Liver (tissue), 8 donors: ENCODE measurements at regions not wholly inside any gene's neighbourhood (a gene's known extent, or its start where the extent isn't known, plus 50 kb on each side); places are given as distances from the start of the nearest gene placed in this dataset.

Experiments
- DNase-seq: peaks from one replicate; pipeline ENCODE4 v3.0.0-alpha.2; 2017; ENCODE audit warnings: low spot score
- H3K27ac ChIP-seq, 2 donors: one replicate each; pipeline ENCODE4 v1.7.0; 2013; ENCODE audit warnings: inconsistent platforms in 2 of 2, low read length in 2 of 2, control low read depth in 1 of 2, low read depth in 1 of 2, mild to moderate bottlenecking in 1 of 2
- H3K27me3 ChIP-seq, 4 donors: one replicate each; pipeline versions ENCODE4 v1.6.1 to v1.7.0; 2013; ENCODE audit warnings: low read length in 3 of 4, inconsistent platforms in 1 of 4, mild to moderate bottlenecking in 1 of 4, moderate library complexity in 1 of 4; ENCODE audit not compliant: control insufficient read depth in 4 of 4, insufficient read depth in 4 of 4
- H3K36me3 ChIP-seq, 4 donors: one replicate each; pipeline versions ENCODE4 v1.6.1 to v1.7.0; 2013; ENCODE audit warnings: low read length in 3 of 4, mild to moderate bottlenecking in 3 of 4, low read depth in 1 of 4, moderate library complexity in 1 of 4; ENCODE audit not compliant: control insufficient read depth in 4 of 4, insufficient read depth in 3 of 4
- H3K4me1 ChIP-seq, 4 donors: one replicate each; pipeline versions ENCODE4 v1.6.1 to v1.7.0; 2013; ENCODE audit warnings: low read length in 3 of 4, mild to moderate bottlenecking in 3 of 4, moderate library complexity in 1 of 4; ENCODE audit not compliant: control insufficient read depth in 4 of 4, insufficient read depth in 4 of 4
- H3K4me3 ChIP-seq, 3 donors: one replicate each; pipeline versions ENCODE4 v1.6.1 to v1.7.0; 2013; ENCODE audit warnings: low read length in 3 of 3, control low read depth in 1 of 3, low read depth in 1 of 3, mild to moderate bottlenecking in 1 of 3
- H3K9ac ChIP-seq, 2 donors: one replicate each; pipeline ENCODE4 v1.7.0; 2013; ENCODE audit warnings: low read length in 2 of 2, mild to moderate bottlenecking in 2 of 2, moderate library complexity in 2 of 2, control low read depth in 1 of 2, low read depth in 1 of 2
- H3K9me3 ChIP-seq, 4 donors: one replicate each; pipeline versions ENCODE4 v1.6.1 to v1.7.0; 2013; ENCODE audit warnings: low read length in 3 of 4; ENCODE audit not compliant: control insufficient read depth in 4 of 4
- EGR1 ChIP-seq, 2 donors: IDR thresholded peaks; 2 replicates each; pipeline ENCODE4 v1.6.1; 2016 to 2018; ENCODE audit warnings: antibody characterized with exemption in 2 of 2, low read depth in 2 of 2
- FOXA1 ChIP-seq: IDR thresholded peaks from 2 replicates; pipeline ENCODE4 v1.6.1; 2016; ENCODE audit warnings: antibody characterized with exemption
- FOXA2 ChIP-seq: IDR thresholded peaks from 2 replicates; pipeline ENCODE4 v1.6.1; 2016; ENCODE audit warnings: antibody characterized with exemption
- GABPA ChIP-seq, 2 donors: IDR thresholded peaks in 1 of 2; conservative IDR thresholded peaks in 1 of 2; 2 replicates each; pipeline ENCODE4 v1.6.1; 2016; ENCODE audit warnings: antibody characterized with exemption in 2 of 2, mild to moderate bottlenecking in 1 of 2, moderate library complexity in 1 of 2
- HNF4G ChIP-seq: IDR thresholded peaks from 2 replicates; pipeline ENCODE4 v1.6.1; 2016; ENCODE audit warnings: antibody characterized with exemption
- JUND ChIP-seq, 2 donors: IDR thresholded peaks; 2 replicates each; pipeline ENCODE4 v1.6.1; 2016; ENCODE audit warnings: antibody characterized with exemption in 2 of 2
- NR2F2 ChIP-seq: IDR thresholded peaks from 2 replicates; pipeline ENCODE4 v1.6.1; 2016; ENCODE audit warnings: antibody characterized with exemption
- RAD21 ChIP-seq, 2 donors: IDR thresholded peaks; 2 replicates each; pipeline ENCODE4 v1.6.1; 2016; ENCODE audit warnings: antibody characterized with exemption in 2 of 2, mild to moderate bottlenecking in 2 of 2
- RXRA ChIP-seq, 2 donors: IDR thresholded peaks; 2 replicates each; pipeline ENCODE4 v1.6.1; 2017 to 2018; ENCODE audit warnings: antibody characterized with exemption in 2 of 2, mild to moderate bottlenecking in 1 of 2
- TAF1 ChIP-seq: conservative IDR thresholded peaks from 2 replicates; pipeline ENCODE4 v1.6.1; 2016; ENCODE audit warnings: antibody characterized with exemption, mild to moderate bottlenecking
- YY1 ChIP-seq: IDR thresholded peaks from 2 replicates; pipeline ENCODE4 v1.6.1; 2016; ENCODE audit warnings: antibody characterized with exemption, mild to moderate bottlenecking
- WGBS: extraction: QIAGEN DNeasy Blood & Tissue Kit; methylation state at CpG from one replicate; pipeline ENCODE4 v1.1.7; 2013; 5-methylcytosine and 5-hydroxymethylcytosine counted together
- TF ChIP-seq, protein P1 (sequence below): fragments of 150-350 bp; IDR thresholded peaks from 2 replicates; pipeline ENCODE4 v1.5.1; 2017; ENCODE audit warnings: improper control_type of control experiment, low read depth, low read length; ENCODE audit not compliant: missing input control
- TF ChIP-seq, protein P2 (sequence below): IDR thresholded peaks from 2 replicates; pipeline ENCODE4 v1.6.1; 2016; ENCODE audit warnings: antibody characterized with exemption
- TF ChIP-seq, protein P3 (sequence below): IDR thresholded peaks from 2 replicates; pipeline ENCODE4 v1.6.1; 2016; ENCODE audit warnings: antibody characterized with exemption
- TF ChIP-seq, protein P4 (sequence below): IDR thresholded peaks from 2 replicates; pipeline ENCODE4 v1.6.1; 2016; ENCODE audit warnings: antibody characterized with exemption, mild to moderate bottlenecking
- donor health status: healthy.
- donor health status: healthy.
- donor health status: healthy.
- donor health status: healthy.
- donor health status: healthy.

DNA sequence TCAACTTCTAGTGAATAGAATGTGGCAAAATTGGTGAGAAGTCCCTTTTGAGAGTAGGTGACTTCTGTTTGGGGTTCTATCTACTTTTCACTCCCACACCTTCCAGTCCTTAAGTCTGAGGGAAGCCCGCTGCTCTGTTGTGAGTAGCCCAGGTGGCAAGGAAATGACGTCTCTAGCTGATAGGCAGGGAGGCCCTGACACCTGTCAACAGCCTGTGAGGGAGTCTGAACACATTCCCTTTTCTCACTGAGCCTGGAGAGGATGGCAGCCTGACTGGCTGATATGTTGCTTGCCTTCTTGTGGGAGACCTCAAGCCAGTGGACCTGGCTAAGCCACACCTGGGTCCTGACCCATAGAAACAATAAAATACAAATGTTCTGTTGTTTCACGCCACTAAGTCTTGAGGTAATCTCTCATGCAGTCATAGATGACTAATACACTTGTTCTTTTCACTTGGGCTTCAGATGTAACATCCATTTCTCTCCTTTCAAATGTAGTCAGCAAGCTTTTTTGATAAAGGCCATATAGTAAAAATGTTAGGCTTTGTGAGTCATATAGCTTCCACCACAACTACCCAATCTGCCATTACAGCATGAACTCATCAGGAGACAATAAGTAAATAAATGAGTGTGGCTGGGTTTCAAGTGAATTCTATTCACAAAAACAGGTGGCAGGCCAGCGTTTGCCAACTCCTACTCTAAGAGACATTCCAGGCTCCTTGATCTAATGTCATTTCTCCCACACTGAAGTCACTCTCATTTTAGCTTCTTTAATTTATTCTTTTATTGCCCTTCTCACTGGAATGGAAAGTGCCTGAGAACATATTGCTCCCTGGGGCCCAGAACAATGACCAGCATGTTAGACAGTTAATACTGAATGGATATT lies 265.1 kb upstream of the MAD2L1 start:
- no peak for DNase-seq
- Histone ChIP-seq H3K27me3 (no peaks in the 10 kb centered on the region), H3K36me3 (no peaks in the 10 kb centered on the region), H3K4me1 (no peaks in the 10 kb centered on the region), H3K9ac (no peak overlapping the region), H3K4me3 (no peak overlapping the region), H3K27ac (no peak overlapping the region), H3K9me3 (no peaks in the 10 kb centered on the region)
- no peak for TF ChIP-seq FOXA1
- TF ChIP-seq TAF1, result no peak
- TF ChIP-seq NR2F2, result no peak
- TF ChIP-seq, protein P1, sequence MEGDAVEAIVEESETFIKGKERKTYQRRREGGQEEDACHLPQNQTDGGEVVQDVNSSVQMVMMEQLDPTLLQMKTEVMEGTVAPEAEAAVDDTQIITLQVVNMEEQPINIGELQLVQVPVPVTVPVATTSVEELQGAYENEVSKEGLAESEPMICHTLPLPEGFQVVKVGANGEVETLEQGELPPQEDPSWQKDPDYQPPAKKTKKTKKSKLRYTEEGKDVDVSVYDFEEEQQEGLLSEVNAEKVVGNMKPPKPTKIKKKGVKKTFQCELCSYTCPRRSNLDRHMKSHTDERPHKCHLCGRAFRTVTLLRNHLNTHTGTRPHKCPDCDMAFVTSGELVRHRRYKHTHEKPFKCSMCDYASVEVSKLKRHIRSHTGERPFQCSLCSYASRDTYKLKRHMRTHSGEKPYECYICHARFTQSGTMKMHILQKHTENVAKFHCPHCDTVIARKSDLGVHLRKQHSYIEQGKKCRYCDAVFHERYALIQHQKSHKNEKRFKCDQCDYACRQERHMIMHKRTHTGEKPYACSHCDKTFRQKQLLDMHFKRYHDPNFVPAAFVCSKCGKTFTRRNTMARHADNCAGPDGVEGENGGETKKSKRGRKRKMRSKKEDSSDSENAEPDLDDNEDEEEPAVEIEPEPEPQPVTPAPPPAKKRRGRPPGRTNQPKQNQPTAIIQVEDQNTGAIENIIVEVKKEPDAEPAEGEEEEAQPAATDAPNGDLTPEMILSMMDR, result no peak
- WGBS, result 61% methylated on average over 4 of the region's 4 CpGs

DNA sequence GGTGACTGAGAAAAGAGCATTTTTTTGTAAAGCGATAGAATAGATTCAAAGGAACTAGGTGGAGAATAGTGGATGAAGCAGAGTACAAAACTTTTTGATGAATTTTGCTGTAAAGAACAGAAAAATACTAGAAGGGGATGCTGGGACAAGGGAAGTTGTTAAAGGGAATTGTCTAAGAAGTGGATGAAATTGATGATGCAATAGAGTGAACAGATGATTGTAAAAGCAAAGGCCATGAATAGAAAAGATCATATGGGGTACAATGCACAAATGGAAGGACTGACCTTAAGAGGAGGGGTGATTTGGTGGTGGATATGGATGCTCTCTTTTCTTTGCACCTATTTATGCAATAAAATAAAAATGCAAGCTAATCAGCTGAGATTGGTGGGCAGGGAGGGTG lies 262.7 kb upstream of the MAD2L1 start:
- no peak for DNase-seq
- Histone ChIP-seq H3K9ac (no peak overlapping the region), H3K4me1 (no peaks in the 10 kb centered on the region), H3K9me3 (no peaks in the 10 kb centered on the region), H3K36me3 (no peaks in the 10 kb centered on the region), H3K4me3 (no peak overlapping the region), H3K27ac (no peak overlapping the region), H3K27me3 (no peaks in the 10 kb centered on the region)
- TF ChIP-seq RXRA (IDR thresholded peaks at IDR 0.05), result no peak
- TF ChIP-seq RAD21 (IDR thresholded peaks at IDR 0.05), result no peak
- 92% methylated on average over 1 of the region's 1 CpG for WGBS

DNA sequence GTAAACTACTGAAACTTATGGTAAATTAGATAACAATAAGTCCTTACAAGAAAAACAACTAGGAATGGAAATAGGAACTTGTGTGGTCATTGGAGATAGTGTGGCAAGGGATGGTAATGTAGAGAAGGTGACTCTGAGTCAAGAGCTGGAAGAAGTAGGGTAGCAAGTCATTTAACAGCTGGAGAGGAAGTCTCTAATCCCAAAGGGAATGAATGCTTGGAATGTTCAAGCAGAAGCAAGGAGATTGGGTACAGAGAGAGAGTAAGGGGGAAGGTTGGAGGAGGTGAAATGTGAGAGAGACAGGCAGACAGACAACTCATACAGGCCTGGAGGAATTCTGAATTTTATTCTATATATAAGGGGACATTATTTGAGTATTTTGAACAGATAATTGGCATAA lies 260.6 kb upstream of the MAD2L1 start:
- Histone ChIP-seq H3K27ac (no peak overlapping the region), H3K9ac (no peak overlapping the region), H3K4me3 (no peak overlapping the region), H3K36me3 (no peaks in the 10 kb centered on the region), H3K9me3 (no peaks in the 10 kb centered on the region), H3K27me3 (no peaks in the 10 kb centered on the region), H3K4me1 (no peaks in the 10 kb centered on the region)
- no peak for TF ChIP-seq JUND (IDR thresholded peaks at IDR 0.05)
- no peak for TF ChIP-seq GABPA (IDR thresholded peaks at IDR 0.05 in 1 of 2, conservative IDR thresholded peaks at IDR 0.05 in 1 of 2)
- TF ChIP-seq FOXA1, result no peak
- TF ChIP-seq YY1, result no peak
- TF ChIP-seq, protein P2, sequence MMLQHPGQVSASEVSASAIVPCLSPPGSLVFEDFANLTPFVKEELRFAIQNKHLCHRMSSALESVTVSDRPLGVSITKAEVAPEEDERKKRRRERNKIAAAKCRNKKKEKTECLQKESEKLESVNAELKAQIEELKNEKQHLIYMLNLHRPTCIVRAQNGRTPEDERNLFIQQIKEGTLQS, result no peak
- TF ChIP-seq RXRA (IDR thresholded peaks at IDR 0.05), result no peak
- TF ChIP-seq RAD21 (IDR thresholded peaks at IDR 0.05), result no peak
- no peak for TF ChIP-seq TAF1
- TF ChIP-seq, protein P3, sequence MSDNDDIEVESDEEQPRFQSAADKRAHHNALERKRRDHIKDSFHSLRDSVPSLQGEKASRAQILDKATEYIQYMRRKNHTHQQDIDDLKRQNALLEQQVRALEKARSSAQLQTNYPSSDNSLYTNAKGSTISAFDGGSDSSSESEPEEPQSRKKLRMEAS, result no peak
- TF ChIP-seq NR2F2, result no peak
- no peak for TF ChIP-seq EGR1 (IDR thresholded peaks at IDR 0.05; ENCODE audit: low read depth in 2 of 2)
- TF ChIP-seq, protein P4, sequence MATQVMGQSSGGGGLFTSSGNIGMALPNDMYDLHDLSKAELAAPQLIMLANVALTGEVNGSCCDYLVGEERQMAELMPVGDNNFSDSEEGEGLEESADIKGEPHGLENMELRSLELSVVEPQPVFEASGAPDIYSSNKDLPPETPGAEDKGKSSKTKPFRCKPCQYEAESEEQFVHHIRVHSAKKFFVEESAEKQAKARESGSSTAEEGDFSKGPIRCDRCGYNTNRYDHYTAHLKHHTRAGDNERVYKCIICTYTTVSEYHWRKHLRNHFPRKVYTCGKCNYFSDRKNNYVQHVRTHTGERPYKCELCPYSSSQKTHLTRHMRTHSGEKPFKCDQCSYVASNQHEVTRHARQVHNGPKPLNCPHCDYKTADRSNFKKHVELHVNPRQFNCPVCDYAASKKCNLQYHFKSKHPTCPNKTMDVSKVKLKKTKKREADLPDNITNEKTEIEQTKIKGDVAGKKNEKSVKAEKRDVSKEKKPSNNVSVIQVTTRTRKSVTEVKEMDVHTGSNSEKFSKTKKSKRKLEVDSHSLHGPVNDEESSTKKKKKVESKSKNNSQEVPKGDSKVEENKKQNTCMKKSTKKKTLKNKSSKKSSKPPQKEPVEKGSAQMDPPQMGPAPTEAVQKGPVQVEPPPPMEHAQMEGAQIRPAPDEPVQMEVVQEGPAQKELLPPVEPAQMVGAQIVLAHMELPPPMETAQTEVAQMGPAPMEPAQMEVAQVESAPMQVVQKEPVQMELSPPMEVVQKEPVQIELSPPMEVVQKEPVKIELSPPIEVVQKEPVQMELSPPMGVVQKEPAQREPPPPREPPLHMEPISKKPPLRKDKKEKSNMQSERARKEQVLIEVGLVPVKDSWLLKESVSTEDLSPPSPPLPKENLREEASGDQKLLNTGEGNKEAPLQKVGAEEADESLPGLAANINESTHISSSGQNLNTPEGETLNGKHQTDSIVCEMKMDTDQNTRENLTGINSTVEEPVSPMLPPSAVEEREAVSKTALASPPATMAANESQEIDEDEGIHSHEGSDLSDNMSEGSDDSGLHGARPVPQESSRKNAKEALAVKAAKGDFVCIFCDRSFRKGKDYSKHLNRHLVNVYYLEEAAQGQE, result no peak
- TF ChIP-seq HNF4G, result no peak
- no peak for TF ChIP-seq FOXA2
- DNase-seq, result no peak
